SU-DHL-6 (cell line): ENCODE measurements at regions not wholly inside any gene's neighbourhood (a gene's known extent, or its start where the extent isn't known, plus 50 kb on each side); places are given as distances from the start of the nearest gene placed in this dataset.

Source experiments
- H2AFZ ChIP-seq: fragments of 200-600 bp; sonication (generic); 2 replicates; pipeline ENCODE4 v1.6.1; 2014; ENCODE audit warnings: low read depth, mild to moderate bottlenecking, moderate library complexity, mixed read lengths, antibody characterized with exemption, low read length; ENCODE audit not compliant: severe bottlenecking
- H3F3A ChIP-seq: fragments of 200-600 bp; shearing (Covaris generic); 2 replicates; pipeline ENCODE4 v1.6.0; 2016; ENCODE audit warnings: antibody characterized with exemption, mild to moderate bottlenecking; ENCODE audit not compliant: insufficient read depth
- H3K27ac ChIP-seq: fragments of 200-600 bp; sonication (generic); 2 replicates; pipeline ENCODE4 v1.5.1; 2016; ENCODE audit warnings: low read depth, mild to moderate bottlenecking, low read length, moderate library complexity, mixed read lengths
- H3K27me3 ChIP-seq: fragments of 200-600 bp; sonication (generic), shearing (Covaris generic); 2 replicates; pipeline ENCODE4 v1.6.0; 2014; ENCODE audit warnings: mild to moderate bottlenecking, low read length
- H3K36me3 ChIP-seq: fragments of 200-600 bp; sonication (generic); 2 replicates; pipeline ENCODE4 v1.6.1; 2014; ENCODE audit warnings: mild to moderate bottlenecking, low read length, mixed read lengths
- H3K4me2 ChIP-seq: fragments of 300-600, 200-600 bp; shearing (Covaris generic), sonication (generic); 2 replicates; pipeline ENCODE4 v1.6.0; 2014; ENCODE audit warnings: low read length, low read depth, mild to moderate bottlenecking; ENCODE audit not compliant: poor library complexity, severe bottlenecking
- H3K4me3 ChIP-seq: fragments of 200-600 bp; sonication (generic); 2 replicates; pipeline ENCODE4 v1.5.1; 2014; ENCODE audit warnings: antibody characterized with exemption, low read length, mild to moderate bottlenecking, mixed read lengths; ENCODE audit not compliant: insufficient read depth, poor library complexity, severe bottlenecking
- H3K79me2 ChIP-seq: fragments of 200-600 bp; sonication (generic); 2 replicates; pipeline ENCODE4 v1.6.1; 2014; ENCODE audit warnings: mild to moderate bottlenecking, low read length, moderate library complexity; ENCODE audit not compliant: insufficient read depth
- H3K9ac ChIP-seq: fragments of 200-600 bp; sonication (generic); 2 replicates; pipeline ENCODE4 v1.7.0; 2014; ENCODE audit warnings: mild to moderate bottlenecking, low read length
- H3K9me2 ChIP-seq: fragments of 200-600 bp; sonication (generic); replicated peaks from 2 replicates; pipeline ENCODE4 v1.6.1; 2014; ENCODE audit warnings: low read length; ENCODE audit not compliant: insufficient read depth
- H3K9me3 ChIP-seq: fragments of 200-600 bp; sonication (generic); 2 replicates; pipeline ENCODE4 v1.6.1; 2014; ENCODE audit warnings: low read length, mixed read lengths; ENCODE audit not compliant: insufficient read depth
- H4K20me1 ChIP-seq: fragments of 200-600 bp; sonication (generic); 2 replicates; pipeline ENCODE4 v1.6.1; 2014; ENCODE audit warnings: low read depth, mild to moderate bottlenecking, antibody characterized with exemption, low read length, moderate library complexity, mixed read lengths
- CTCF ChIP-seq: fragments of 200-600 bp; sonication (generic); IDR thresholded peaks from one replicate; pipeline ENCODE4 v1.5.1; 2017; ENCODE audit warnings: antibody characterized with exemption, mild to moderate bottlenecking, low read length, moderate library complexity; ENCODE audit not compliant: insufficient read depth, poor library complexity, severe bottlenecking
- EZH2phosphoT487 ChIP-seq: fragments of 200-600 bp; sonication (generic), shearing (Covaris generic); conservative IDR thresholded peaks from 2 replicates; pipeline ENCODE4 v1.6.1; 2018; ENCODE audit warnings: mild to moderate bottlenecking, antibody characterized with exemption, low read length, moderate library complexity, mixed read lengths

- Histone ChIP-seq H3K9me2 (no peaks in the 10 kb centered on the region), H3K79me2 (no peaks in the 10 kb centered on the region), H3K9ac (no peak overlapping the region), H2AFZ (no peak overlapping the region), H3F3A (no peaks in the 10 kb centered on the region), H4K20me1 (no peaks in the 10 kb centered on the region), H3K9me3 (no peaks in the 10 kb centered on the region), H3K36me3 (no peaks in the 10 kb centered on the region), H3K4me2 (no peak overlapping the region), H3K27ac (no peak overlapping the region), H3K27me3 (no peaks in the 10 kb centered on the region), H3K4me3 (no peak overlapping the region)
- TF ChIP-seq CTCF: no peak
- no peak for TF ChIP-seq EZH2phosphoT487
Measured at GRCh38 chr2:763766-764525, 86.7 kb upstream of the TMEM18 start.

- H2AFZ ChIP-seq: no peak overlapping the region
- no peaks in the 10 kb centered on the region for H3F3A ChIP-seq
- H3K9me2 ChIP-seq: no peaks in the 10 kb centered on the region
- no peak overlapping the region for H3K9ac ChIP-seq
- H3K27ac ChIP-seq: no peak overlapping the region
- H4K20me1 ChIP-seq: no peaks in the 10 kb centered on the region
- no peak overlapping the region for H3K4me2 ChIP-seq
- H3K27me3 ChIP-seq: no peaks in the 10 kb centered on the region
- no peaks in the 10 kb centered on the region for H3K79me2 ChIP-seq
- no peaks in the 10 kb centered on the region for H3K9me3 ChIP-seq
- H3K4me3 ChIP-seq: no peak overlapping the region
- no peaks in the 10 kb centered on the region for H3K36me3 ChIP-seq
- no peak for TF ChIP-seq EZH2phosphoT487
- no peak for TF ChIP-seq CTCF
Measured at GRCh38 chr2:762646-763045, 85.4 kb upstream of the TMEM18 start.

GRCh38 chr2:761384-761783 lies 84.2 kb upstream of the TMEM18 start:
- Histone ChIP-seq H3F3A (no peaks in the 10 kb centered on the region), H4K20me1 (no peaks in the 10 kb centered on the region), H3K4me3 (no peak overlapping the region), H3K36me3 (no peaks in the 10 kb centered on the region), H3K9me2 (no peaks in the 10 kb centered on the region), H3K79me2 (no peaks in the 10 kb centered on the region), H3K4me2 (no peak overlapping the region), H2AFZ (no peak overlapping the region), H3K9ac (no peak overlapping the region), H3K9me3 (no peaks in the 10 kb centered on the region), H3K27me3 (no peaks in the 10 kb centered on the region), H3K27ac (no peak overlapping the region)
- no peak for TF ChIP-seq CTCF
- TF ChIP-seq EZH2phosphoT487: no peak
